ENCODE measurements at regions not wholly inside any gene's neighbourhood (a gene's known extent, or its start where the extent isn't known, plus 50 kb on each side); places are given as distances from the start of the nearest gene placed in this dataset.
"Not testable (repeated sequence)": the region's sequence is repeated elsewhere in the genome, so short reads cannot be mapped to it uniquely, and the experiment has no call there.

DNA sequence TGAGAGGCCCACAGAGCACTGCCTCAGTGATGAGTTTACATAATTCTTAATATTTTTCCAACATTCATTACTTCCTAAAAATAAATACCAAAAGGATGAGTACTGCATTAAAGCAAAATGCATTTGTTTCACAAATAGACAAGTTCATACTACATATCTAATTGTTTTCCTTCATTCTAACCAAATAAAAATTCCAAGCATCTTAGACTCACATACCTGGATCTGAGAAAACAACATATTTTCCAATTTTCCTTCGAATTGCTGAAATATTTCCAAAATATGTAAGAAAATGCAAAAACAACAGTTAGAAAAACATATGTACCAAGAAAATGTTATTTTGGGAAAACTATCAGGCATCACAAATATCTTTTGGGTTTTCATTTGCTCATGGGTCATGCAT lies 127.9 kb upstream of the CEP126 start:
- no peak overlapping the region for H2AFZ ChIP-seq (replicated peaks)
- H3K4me2 ChIP-seq, result no peak overlapping the region
- Mint-ChIP-seq H3K4me1 (no peaks in the 10 kb centered on the region), H3K36me3 (no peaks in the 10 kb centered on the region), H3K9me3 (peaks cover 3% of the 10 kb centered on the region), H3K4me3 (no peak overlapping the region), H3K27me3 (ENCODE audit: insufficient read depth, low read depth) (peaks cover 2% of the 10 kb centered on the region), H3K27ac (no peak overlapping the region)
- TF ChIP-seq EZH2phosphoT487 (IDR thresholded peaks at IDR 0.05) (no peak), EZH2 (IDR thresholded peaks at IDR 0.05) (no peak)
- TF ChIP-seq, protein P1, sequence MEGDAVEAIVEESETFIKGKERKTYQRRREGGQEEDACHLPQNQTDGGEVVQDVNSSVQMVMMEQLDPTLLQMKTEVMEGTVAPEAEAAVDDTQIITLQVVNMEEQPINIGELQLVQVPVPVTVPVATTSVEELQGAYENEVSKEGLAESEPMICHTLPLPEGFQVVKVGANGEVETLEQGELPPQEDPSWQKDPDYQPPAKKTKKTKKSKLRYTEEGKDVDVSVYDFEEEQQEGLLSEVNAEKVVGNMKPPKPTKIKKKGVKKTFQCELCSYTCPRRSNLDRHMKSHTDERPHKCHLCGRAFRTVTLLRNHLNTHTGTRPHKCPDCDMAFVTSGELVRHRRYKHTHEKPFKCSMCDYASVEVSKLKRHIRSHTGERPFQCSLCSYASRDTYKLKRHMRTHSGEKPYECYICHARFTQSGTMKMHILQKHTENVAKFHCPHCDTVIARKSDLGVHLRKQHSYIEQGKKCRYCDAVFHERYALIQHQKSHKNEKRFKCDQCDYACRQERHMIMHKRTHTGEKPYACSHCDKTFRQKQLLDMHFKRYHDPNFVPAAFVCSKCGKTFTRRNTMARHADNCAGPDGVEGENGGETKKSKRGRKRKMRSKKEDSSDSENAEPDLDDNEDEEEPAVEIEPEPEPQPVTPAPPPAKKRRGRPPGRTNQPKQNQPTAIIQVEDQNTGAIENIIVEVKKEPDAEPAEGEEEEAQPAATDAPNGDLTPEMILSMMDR (IDR thresholded peaks at IDR 0.05), result no peak
- no peak for DNase-seq (ENCODE audit: low spot score)
- H3K9me3 ChIP-seq (ENCODE audit: low read depth), result no peaks in the 10 kb centered on the region
- H3K4me1 ChIP-seq, result no peaks in the 10 kb centered on the region
- no peaks in the 10 kb centered on the region for H4K20me1 ChIP-seq (ENCODE audit: low read depth)
- no peaks in the 10 kb centered on the region for H3F3A ChIP-seq (ENCODE audit: low read depth)
- H3K27me3 ChIP-seq, result no peaks in the 10 kb centered on the region
- no peak overlapping the region for H3K4me3 ChIP-seq
- H3K27ac ChIP-seq, result no peak overlapping the region
- H3K9ac ChIP-seq, result no peak overlapping the region
- no peaks in the 10 kb centered on the region for H3K36me3 ChIP-seq
- no peaks in the 10 kb centered on the region for H3K79me2 ChIP-seq (ENCODE audit: low read depth)

DNA sequence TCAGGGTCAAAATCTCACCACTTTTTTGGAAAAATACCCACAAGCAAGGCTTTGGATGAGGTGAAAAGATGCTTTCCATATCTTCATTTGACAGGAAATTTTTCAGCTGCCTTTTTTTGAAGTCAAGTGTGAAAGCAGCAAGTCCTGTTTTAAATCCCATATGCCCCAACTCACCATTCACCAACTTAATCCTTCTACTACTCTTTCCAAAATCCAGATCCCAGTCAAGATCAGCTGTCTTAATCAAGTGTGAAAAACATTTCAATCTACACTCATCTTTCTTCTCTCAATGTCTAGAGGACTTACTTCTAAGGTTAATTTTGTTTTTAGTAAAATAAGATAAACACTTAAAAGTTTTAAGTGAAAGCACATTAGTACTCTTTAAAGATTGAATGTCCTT lies 128.4 kb upstream of the CEP126 start:
- Histone ChIP-seq H3K27ac (no peak overlapping the region), H3K27me3 (no peaks in the 10 kb centered on the region), H2AFZ (replicated peaks) (no peak overlapping the region), H3K4me2 (no peak overlapping the region), H3K36me3 (no peaks in the 10 kb centered on the region), H3K4me1 (no peaks in the 10 kb centered on the region), H4K20me1 (ENCODE audit: low read depth) (no peaks in the 10 kb centered on the region), H3K9ac (no peak overlapping the region), H3K79me2 (ENCODE audit: low read depth) (no peaks in the 10 kb centered on the region), H3K9me3 (ENCODE audit: low read depth) (no peaks in the 10 kb centered on the region), H3K4me3 (no peak overlapping the region), H3F3A (ENCODE audit: low read depth) (no peaks in the 10 kb centered on the region)
- Mint-ChIP-seq H3K9me3 (peaks cover 4% of the 10 kb centered on the region), H3K27me3 (ENCODE audit: insufficient read depth, low read depth) (peaks cover 2% of the 10 kb centered on the region), H3K4me1 (no peaks in the 10 kb centered on the region), H3K36me3 (no peaks in the 10 kb centered on the region), H3K4me3 (no peak overlapping the region), H3K27ac (no peak overlapping the region)
- TF ChIP-seq, protein P1 (IDR thresholded peaks at IDR 0.05), result no peak
- no peak for TF ChIP-seq EZH2 (IDR thresholded peaks at IDR 0.05)
- TF ChIP-seq EZH2phosphoT487 (IDR thresholded peaks at IDR 0.05), result no peak
- DNase-seq (ENCODE audit: low spot score), result no peak

DNA sequence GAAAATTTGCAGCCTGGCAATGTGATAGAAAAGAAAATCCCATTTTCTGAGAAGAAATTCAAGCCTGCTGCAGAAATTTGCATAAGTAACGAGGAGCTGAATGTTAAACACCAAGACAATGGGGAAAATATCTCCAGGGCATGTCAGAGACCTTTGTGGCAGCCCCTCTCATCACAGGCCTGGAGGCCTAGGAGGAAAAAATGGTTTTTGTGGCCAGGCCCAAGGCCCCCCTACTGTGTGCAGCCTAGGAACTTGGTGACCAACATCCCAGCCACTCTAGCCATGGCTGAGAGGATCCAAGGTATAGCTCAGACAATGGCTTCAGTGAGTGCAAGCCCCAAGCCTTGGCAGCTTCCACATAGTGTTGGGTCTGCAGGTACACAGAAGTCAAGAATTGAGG lies 135.6 kb upstream of the CEP126 start:
- not testable (repeated sequence) for DNase-seq (ENCODE audit: low spot score); H2AFZ ChIP-seq (replicated peaks); H3K36me3 ChIP-seq; H3K27me3 ChIP-seq; H3K27ac Mint-ChIP-seq; H3K4me2 ChIP-seq; H3K36me3 Mint-ChIP-seq; H4K20me1 ChIP-seq (ENCODE audit: low read depth); H3K9ac ChIP-seq; H3K27me3 Mint-ChIP-seq (ENCODE audit: insufficient read depth, low read depth); H3K27ac ChIP-seq; H3K4me3 ChIP-seq; H3K79me2 ChIP-seq (ENCODE audit: low read depth); H3K4me3 Mint-ChIP-seq; H3K4me1 Mint-ChIP-seq; H3F3A ChIP-seq (ENCODE audit: low read depth); H3K4me1 ChIP-seq; H3K9me3 ChIP-seq (ENCODE audit: low read depth)
- H3K9me3 Mint-ChIP-seq, result peaks cover 28% of the 10 kb centered on the region

DNA sequence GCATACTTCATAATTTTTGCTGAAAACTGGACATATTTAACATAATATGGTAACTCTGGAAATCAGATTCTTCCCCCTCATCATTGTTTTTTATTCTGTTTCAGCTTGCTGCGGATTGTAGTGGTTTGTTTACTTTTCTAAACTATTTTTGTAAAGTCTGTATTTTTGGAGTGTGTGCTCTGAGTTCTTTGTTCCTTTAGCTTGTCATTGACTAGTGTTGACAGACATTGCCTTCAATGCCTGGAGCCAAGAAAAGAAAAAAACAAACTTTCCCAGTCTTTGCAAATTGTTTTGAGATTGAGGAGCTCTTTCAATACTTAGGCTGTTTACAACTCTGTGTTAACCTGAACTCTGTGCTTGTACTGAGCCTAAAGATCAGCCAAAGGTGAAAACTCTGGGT lies 137.3 kb upstream of the CEP126 start:
- H3K9me3 Mint-ChIP-seq, result peaks cover 26% of the 10 kb centered on the region
- H3K36me3 ChIP-seq, result no peaks in the 10 kb centered on the region
- H3K4me2 ChIP-seq, result no peak overlapping the region
- H3K27me3 Mint-ChIP-seq (ENCODE audit: insufficient read depth, low read depth), result peaks cover 4% of the 10 kb centered on the region
- H3K27me3 ChIP-seq, result no peaks in the 10 kb centered on the region
- no peaks in the 10 kb centered on the region for H3F3A ChIP-seq (ENCODE audit: low read depth)
- H3K4me3 ChIP-seq, result no peak overlapping the region
- no peak for TF ChIP-seq EZH2phosphoT487 (IDR thresholded peaks at IDR 0.05)
- TF ChIP-seq, protein P1 (IDR thresholded peaks at IDR 0.05), result no peak
- no peak for TF ChIP-seq EZH2 (IDR thresholded peaks at IDR 0.05)
- H3K4me1 ChIP-seq, result no peaks in the 10 kb centered on the region
- no peaks in the 10 kb centered on the region for H3K4me1 Mint-ChIP-seq
- no peak overlapping the region for H3K27ac Mint-ChIP-seq
- H3K9ac ChIP-seq, result no peak overlapping the region
- DNase-seq (ENCODE audit: low spot score), result no peak
- no peaks in the 10 kb centered on the region for H3K9me3 ChIP-seq (ENCODE audit: low read depth)
- no peaks in the 10 kb centered on the region for H4K20me1 ChIP-seq (ENCODE audit: low read depth)
- no peak overlapping the region for H3K4me3 Mint-ChIP-seq
- no peaks in the 10 kb centered on the region for H3K36me3 Mint-ChIP-seq
- no peak overlapping the region for H3K27ac ChIP-seq
- H2AFZ ChIP-seq (replicated peaks), result no peak overlapping the region
- H3K79me2 ChIP-seq (ENCODE audit: low read depth), result no peaks in the 10 kb centered on the region
